ENCODE measurements at regions not wholly inside any gene's neighbourhood (a gene's known extent, or its start where the extent isn't known, plus 50 kb on each side); places are given as distances from the start of the nearest gene placed in this dataset.

- H3K27ac ChIP-seq (ENCODE audit: insufficient read length, low read depth, low read length) = no peak overlapping the region
- TF ChIP-seq CTCF (conservative IDR thresholded peaks at IDR 0.05) = no peak
- no peaks in the 10 kb centered on the region for H4K20me1 ChIP-seq (ENCODE audit: control insufficient read depth, insufficient read depth, insufficient read length)
- no peak overlapping the region for H3K9ac ChIP-seq (ENCODE audit: extremely low read depth, insufficient read length, low read length)
- no peaks in the 10 kb centered on the region for H3K23me2 ChIP-seq (ENCODE audit: insufficient read length, low read depth, low read length, poor library complexity, severe bottlenecking)
- DNase-seq = no peak
- no peaks in the 10 kb centered on the region for H3K9me3 Mint-ChIP-seq
- no peak overlapping the region for H2BK5ac ChIP-seq (ENCODE audit: insufficient read length, low read length)
- no peak overlapping the region for H2AK5ac ChIP-seq (ENCODE audit: insufficient read length, low read length)
- no peak overlapping the region for H2BK120ac ChIP-seq (ENCODE audit: low read depth, low read length, poor library complexity, severe bottlenecking)
- no peak overlapping the region for H3K23ac ChIP-seq (ENCODE audit: insufficient read length, low read depth, low read length)
- no peaks in the 10 kb centered on the region for H3K27me3 ChIP-seq (ENCODE audit: insufficient read depth, low read length)
- H2BK15ac ChIP-seq (ENCODE audit: low read depth, low read length) = no peak overlapping the region
- no peak overlapping the region for H2AFZ ChIP-seq (ENCODE audit: low read length)
- no peaks in the 10 kb centered on the region for H3K4me1 ChIP-seq (ENCODE audit: insufficient read depth, low read length)
- no peaks in the 10 kb centered on the region for H3K79me1 ChIP-seq (ENCODE audit: insufficient read depth, low read depth, low read length, poor library complexity, severe bottlenecking)
- H3K36me3 Mint-ChIP-seq (ENCODE audit: insufficient read depth in 1 of 3, low read depth in 3 of 3) = no peaks in the 10 kb centered on the region; a peak in 1 of 7 replicates
- H3K18ac ChIP-seq (ENCODE audit: insufficient read length, low read depth, low read length) = no peak overlapping the region
- no peak overlapping the region for H3K4ac ChIP-seq (ENCODE audit: low read depth, low read length)
- 0 out of 2 replicates have a peak, but pooled peaks cover 3% of the 10 kb centered on the region for H3K27me3 Mint-ChIP-seq (ENCODE audit: low read depth)
- H3T11ph ChIP-seq (ENCODE audit: low read length) = no peak overlapping the region
- H2BK12ac ChIP-seq (ENCODE audit: insufficient read length, low read depth, low read length) = no peak overlapping the region
- H3K14ac ChIP-seq (ENCODE audit: insufficient read depth, low read length) = no peak overlapping the region
- no peak overlapping the region for H3K4me3 Mint-ChIP-seq
- no peak overlapping the region for H4K5ac ChIP-seq (ENCODE audit: insufficient read length, low read depth, low read length)
- H2BK20ac ChIP-seq (ENCODE audit: low read depth, low read length, poor library complexity, severe bottlenecking) = no peak overlapping the region
- H3K79me2 ChIP-seq (ENCODE audit: insufficient read depth, low read length) = no peaks in the 10 kb centered on the region
- H3K56ac ChIP-seq (ENCODE audit: insufficient read length, low read depth, low read length) = no peak overlapping the region
- no peak overlapping the region for H4K8ac ChIP-seq (replicated peaks; ENCODE audit: insufficient read length, low read depth, low read length)
- no peak overlapping the region for H3K27ac Mint-ChIP-seq
- H3K4me1 Mint-ChIP-seq = peaks cover 5 to 9% of the 10 kb centered on the region in 2 experiments; a peak in 3 of 4 replicates
- no peaks in the 10 kb centered on the region for H3K9me3 ChIP-seq (ENCODE audit: control insufficient read depth, low read depth, low read length)
- no peak overlapping the region for H3K4me2 ChIP-seq (ENCODE audit: insufficient read depth, insufficient read length, low read length)
- H4K91ac ChIP-seq (ENCODE audit: insufficient read length, low read depth, low read length) = no peak overlapping the region
- WGBS (ENCODE audit: extremely low coverage, insufficient read length, low lambda C conversion rate) = no CpG with 5 or more reads among the region's 4 CpGs
These were observed 191.5 kb downstream of the RAMP3 start for GRCh38 chr7:45349090-45349489.
